T-cell (primary cell): ENCODE measurements at regions not wholly inside any gene's neighbourhood (a gene's known extent, or its start where the extent isn't known, plus 50 kb on each side); places are given as distances from the start of the nearest gene placed in this dataset.

Experiments used
- ATAC-seq, 4 experiments: fragments of 200-7000 bp in 3 of 4; fragments of 150-1000 bp in 1 of 4; cut with Tn5 transposase; replicated peaks in 1 of 4; 1 replicate in 3 of 4; 2 replicates in 1 of 4; pipeline ENCODE4 v1.10.0; 2021; ENCODE audit warnings: moderate library complexity in 3 of 4, mild to moderate bottlenecking in 2 of 4, moderate number of reproducible peaks in 1 of 4
- CTCF ChIA-PET, 2 donors: fragments of 300-600 bp; sonication (Branson Sonifier 250); formaldehyde crosslinking; loops; one replicate each; lab custom pipeline; 2022; ENCODE audit warnings: antibody characterized with exemption in 2 of 2; lab: Charles Lee
- POLR2A ChIA-PET, 2 donors: fragments of 300-600 bp; sonication (Branson Sonifier 250); formaldehyde crosslinking; loops; one replicate each; lab custom pipeline; 2022; ENCODE audit warnings: antibody characterized with exemption in 2 of 2; lab: Charles Lee
- DNase-seq, 35 experiments: peaks; one replicate each; pipeline versions ENCODE4 v3.0.0 to v3.0.0-alpha.2; 2013 to 2023
- H3K27ac ChIP-seq: one replicate; pipeline ENCODE4 v1.5.1; 2013; ENCODE audit warnings: low read length
- H3K27me3 ChIP-seq, 2 experiments: replicated peaks in 1 of 2; 1 replicate in 1 of 2; 2 replicates in 1 of 2; pipeline versions ENCODE4 v1.6.1 to v1.7.0; 2013; ENCODE audit warnings: low read length in 1 of 2, mixed read lengths in 1 of 2; ENCODE audit not compliant: control insufficient read depth in 2 of 2, insufficient read depth in 2 of 2; ENCODE audit errors: extremely low read depth in 1 of 2
- H3K36me3 ChIP-seq, 2 donors: 1 replicate in 1 of 2; 2 replicates in 1 of 2; pipeline versions ENCODE4 v1.6.1 to v1.7.0; 2013; ENCODE audit warnings: low read length in 1 of 2; ENCODE audit not compliant: control insufficient read depth in 2 of 2, insufficient read depth in 1 of 2; ENCODE audit errors: extremely low read depth in 1 of 2
- H3K4me1 ChIP-seq, 2 experiments: 1 replicate in 1 of 2; 2 replicates in 1 of 2; pipeline versions ENCODE4 v1.6.1 to v1.7.0; 2013; ENCODE audit warnings: low read length in 2 of 2, mixed read lengths in 1 of 2; ENCODE audit not compliant: insufficient read depth in 2 of 2, control insufficient read depth in 1 of 2; ENCODE audit errors: extremely low read depth in 1 of 2
- H3K4me3 ChIP-seq, 2 donors: 1 replicate in 1 of 2; 2 replicates in 1 of 2; pipeline versions ENCODE4 v1.5.1 to v1.7.0; 2013; ENCODE audit warnings: mild to moderate bottlenecking in 2 of 2, low read length in 1 of 2, moderate library complexity in 1 of 2; ENCODE audit not compliant: control insufficient read depth in 1 of 2; ENCODE audit errors: extremely low read depth in 1 of 2
- H3K9me3 ChIP-seq: 2 replicates; pipeline ENCODE4 v1.7.0; 2013
- H3K27ac Mint-ChIP-seq, 2 donors: one replicate each; pipeline ENCODE4 v1.8.0; 2020 to 2021; ENCODE audit warnings: mild to moderate bottlenecking in 2 of 2, mixed read lengths in 2 of 2
- H3K27me3 Mint-ChIP-seq, 2 donors: one replicate each; pipeline ENCODE4 v1.8.0; 2021 to 2022; ENCODE audit warnings: mixed read lengths in 2 of 2
- H3K36me3 Mint-ChIP-seq: one replicate; pipeline ENCODE4 v1.8.0; 2021; ENCODE audit warnings: mixed read lengths
- H3K4me1 Mint-ChIP-seq, 3 donors: one replicate each; pipeline ENCODE4 v1.8.0; 2020 to 2022; ENCODE audit warnings: mixed read lengths in 3 of 3, mild to moderate bottlenecking in 1 of 3
- H3K4me3 Mint-ChIP-seq, 3 donors: one replicate each; pipeline ENCODE4 v1.8.0; 2020 to 2022; ENCODE audit warnings: mild to moderate bottlenecking in 3 of 3, mixed read lengths in 3 of 3, moderate library complexity in 3 of 3
- H3K9me3 Mint-ChIP-seq, 3 donors: one replicate each; pipeline ENCODE4 v1.8.0; 2020 to 2022; ENCODE audit warnings: mixed read lengths in 3 of 3
- WGBS: methylation state at CpG from one replicate; pipeline ENCODE4 v1.1.5; 2013; ENCODE audit warnings: missing lambda C conversion rate; ENCODE audit not compliant: insufficient coverage; 5-methylcytosine and 5-hydroxymethylcytosine counted together

DNA sequence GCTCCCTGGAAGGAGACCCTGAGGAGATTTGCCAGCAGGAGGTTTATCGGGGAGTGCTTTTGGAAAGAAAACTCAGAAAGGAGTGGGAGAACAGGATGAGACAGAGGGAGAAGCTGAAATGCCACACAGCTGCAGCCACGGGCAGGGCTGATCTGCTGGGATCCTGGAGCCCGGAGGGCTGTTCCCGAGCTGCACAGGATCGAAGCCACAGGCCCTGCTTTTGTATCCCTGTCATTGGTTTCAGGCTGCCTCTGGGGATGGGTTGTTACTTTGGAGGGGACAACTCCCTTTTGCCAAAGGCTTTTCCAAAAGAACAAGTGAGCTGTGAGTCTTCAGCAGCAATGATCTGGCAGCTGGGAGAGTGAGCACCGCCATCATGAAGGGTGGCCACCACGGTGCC, 152.5 kb upstream of the PTCH1 start:
- 86% methylated on average over 7 of the region's 7 CpGs for WGBS
- H3K4me1 ChIP-seq = no peaks in the 10 kb centered on the region
- ChIA-PET POLR2A (interaction anchor here in 1 of 2 donors (0.5 kb wide), 1 partner anchor 352 kb away, joined by 5 read pairs; no protein-coding TSS in a partner anchor), CTCF (no interaction called here)
- H3K4me3 Mint-ChIP-seq = no peak overlapping the region
- ATAC-seq = no peak
- no peaks in the 10 kb centered on the region for H3K9me3 ChIP-seq
- no peak for DNase-seq
- no peaks in the 10 kb centered on the region for H3K36me3 ChIP-seq
- H3K9me3 Mint-ChIP-seq = no peaks in the 10 kb centered on the region
- H3K4me1 Mint-ChIP-seq = no peaks in the 10 kb centered on the region
- no peak overlapping the region for H3K27ac ChIP-seq
- no peak overlapping the region for H3K27ac Mint-ChIP-seq
- H3K36me3 Mint-ChIP-seq = no peaks in the 10 kb centered on the region
- H3K4me3 ChIP-seq = no peak overlapping the region
- peaks cover 0 to 22% of the 10 kb centered on the region in 2 experiments for H3K27me3 ChIP-seq
- peaks cover 16 to 29% of the 10 kb centered on the region in 2 donors for H3K27me3 Mint-ChIP-seq

- POLR2A ChIA-PET = no interaction called here
- no peaks in the 10 kb centered on the region for H3K36me3 Mint-ChIP-seq
- Histone ChIP-seq H3K27ac (no peak overlapping the region), H3K9me3 (no peaks in the 10 kb centered on the region), H3K36me3 (no peaks in the 10 kb centered on the region), H3K27me3 (peaks cover 0 to 25% of the 10 kb centered on the region in 2 experiments), H3K4me3 (no peak overlapping the region), H3K4me1 (no peaks in the 10 kb centered on the region)
- no peak overlapping the region for H3K4me3 Mint-ChIP-seq
- DNase-seq (no peak), ATAC-seq (no peak)
- peaks cover 16 to 28% of the 10 kb centered on the region in 2 donors for H3K27me3 Mint-ChIP-seq
- no peaks in the 10 kb centered on the region for H3K4me1 Mint-ChIP-seq
- H3K9me3 Mint-ChIP-seq = no peaks in the 10 kb centered on the region
- H3K27ac Mint-ChIP-seq = no peak overlapping the region
- 100% methylated on average over 1 of the region's 2 CpGs for WGBS
- CTCF ChIA-PET = no interaction called here
Observed at GRCh38 chr9:95667789-95668188, 151.0 kb upstream of the PTCH1 start.

- Mint-ChIP-seq H3K36me3 (no peaks in the 10 kb centered on the region), H3K9me3 (no peaks in the 10 kb centered on the region), H3K4me3 (no peak overlapping the region), H3K4me1 (no peaks in the 10 kb centered on the region), H3K27me3 (peaks cover 13 to 26% of the 10 kb centered on the region in 2 donors), H3K27ac (no peak overlapping the region)
- peaks cover 0 to 25% of the 10 kb centered on the region in 2 experiments for H3K27me3 ChIP-seq
- ChIA-PET POLR2A (no interaction called here), CTCF (no interaction called here)
- H3K9me3 ChIP-seq = no peaks in the 10 kb centered on the region
- no peak for ATAC-seq
- H3K4me3 ChIP-seq = no peak overlapping the region
- WGBS = 57% methylated on average over 1 of the region's 4 CpGs
- H3K27ac ChIP-seq = no peak overlapping the region
- no peak for DNase-seq
- no peaks in the 10 kb centered on the region for H3K36me3 ChIP-seq
- no peaks in the 10 kb centered on the region for H3K4me1 ChIP-seq
Observed at GRCh38 chr9:95666785-95667155, 150.0 kb upstream of the PTCH1 start.

- POLR2A ChIA-PET = no interaction called here
- H3K4me3 Mint-ChIP-seq = no peak overlapping the region
- ATAC-seq = no peak
- CTCF ChIA-PET = no interaction called here
- no peak overlapping the region for H3K27ac Mint-ChIP-seq
- Histone ChIP-seq H3K4me1 (no peaks in the 10 kb centered on the region), H3K27ac (no peak overlapping the region), H3K36me3 (no peaks in the 10 kb centered on the region), H3K27me3 (peaks cover 0 to 25% of the 10 kb centered on the region in 2 experiments), H3K9me3 (no peaks in the 10 kb centered on the region), H3K4me3 (no peak overlapping the region)
- H3K9me3 Mint-ChIP-seq = peaks cover 0 to 2% (median 0%) of the 10 kb centered on the region in 3 donors
- 86% methylated on average over 10 of the region's 13 CpGs for WGBS
- H3K27me3 Mint-ChIP-seq = peaks cover 12 to 26% of the 10 kb centered on the region in 2 donors
- no peak for DNase-seq
- no peaks in the 10 kb centered on the region for H3K36me3 Mint-ChIP-seq
- no peaks in the 10 kb centered on the region for H3K4me1 Mint-ChIP-seq
Observed at GRCh38 chr9:95666096-95666784, 149.5 kb upstream of the PTCH1 start.

- no CpG with 5 or more reads among the region's 2 CpGs for WGBS
- CTCF ChIA-PET = no interaction called here
- H3K9me3 Mint-ChIP-seq = peaks cover 0 to 4% (median 2%) of the 10 kb centered on the region in 3 donors
Observed at GRCh38 chr9:95653246-95653645, 136.5 kb upstream of the PTCH1 start.

GRCh38 chr9:95650720-95651119, 133.9 kb upstream of the PTCH1 start:
- no peak for DNase-seq
- no peaks in the 10 kb centered on the region for H3K4me1 ChIP-seq
- CTCF ChIA-PET = interaction anchor here in 1 of 2 donors (0.6 kb wide), 1 partner anchor 64 kb away, joined by 3 read pairs; no protein-coding TSS in a partner anchor
- ATAC-seq = no peak
- POLR2A ChIA-PET = no interaction called here
- no peaks in the 10 kb centered on the region for H3K9me3 ChIP-seq
- Mint-ChIP-seq H3K4me3 (no peak overlapping the region), H3K36me3 (no peaks in the 10 kb centered on the region), H3K9me3 (peaks cover 0 to 2% (median 0%) of the 10 kb centered on the region in 3 donors), H3K4me1 (peaks cover 0 to 6% (median 2%) of the 10 kb centered on the region in 3 donors), H3K27me3 (no peaks in the 10 kb centered on the region), H3K27ac (no peak overlapping the region)
- H3K27me3 ChIP-seq = no peaks in the 10 kb centered on the region
- WGBS = 68% methylated on average over 2 of the region's 3 CpGs
- no peak overlapping the region for H3K4me3 ChIP-seq
- H3K36me3 ChIP-seq = no peaks in the 10 kb centered on the region
- H3K27ac ChIP-seq = no peak overlapping the region

More at GRCh38 chr9:95653246-95653645, 136.5 kb upstream of the PTCH1 start:
- ATAC-seq (no peak), DNase-seq (no peak)
- H3K36me3 Mint-ChIP-seq = no peaks in the 10 kb centered on the region
- POLR2A ChIA-PET = no interaction called here
- peaks cover 0 to 6% (median 2%) of the 10 kb centered on the region in 3 donors for H3K4me1 Mint-ChIP-seq
- no peak overlapping the region for H3K4me3 Mint-ChIP-seq
- Histone ChIP-seq H3K27me3 (no peaks in the 10 kb centered on the region), H3K9me3 (no peaks in the 10 kb centered on the region), H3K4me1 (no peaks in the 10 kb centered on the region), H3K4me3 (no peak overlapping the region), H3K27ac (no peak overlapping the region), H3K36me3 (no peaks in the 10 kb centered on the region)
- peaks cover 1 to 4% of the 10 kb centered on the region in 2 donors for H3K27me3 Mint-ChIP-seq
- H3K27ac Mint-ChIP-seq = no peak overlapping the region
